GM12878 (cell line): ENCODE measurements at regions not wholly inside any gene's neighbourhood (a gene's known extent, or its start where the extent isn't known, plus 50 kb on each side); places are given as distances from the start of the nearest gene placed in this dataset.

Experiments used
- ATAC-seq: fragments of 200-7000 bp; cut with Tn5 transposase; 3 replicates; pipeline ENCODE4 v1.9.1; 2020; ENCODE audit warnings: mild to moderate bottlenecking, moderate library complexity
- BruUV-seq: library from RNA; stranded (reverse); fragments of 400-500 nt; replicated peaks from 2 replicates; lab custom pipeline; 2021; lab: Mats Ljungman, UMichigan
- CTCF ChIA-PET: fragments of 300-600 bp; sonication (Branson Sonifier 250); formaldehyde crosslinking; extraction: SDS; loops from one replicate; lab custom pipeline; 2021; ENCODE audit warnings: inconsistent platforms; lab: Yijun Ruan, JAX
- POLR2A ChIA-PET: fragments of 350-600 bp; formaldehyde crosslinking; extraction: SDS; loops from one replicate; lab custom pipeline; 2021; ENCODE audit warnings: inconsistent platforms; lab: Charles Lee
- RAD21 ChIA-PET: fragments of 300-600 bp; sonication (Branson Sonifier 250); formaldehyde crosslinking; loops from one replicate; lab custom pipeline; 2023; ENCODE audit warnings: antibody characterized with exemption; ENCODE audit not compliant: unreplicated experiment; lab: Charles Lee
- SMC1A ChIA-PET: fragments of 300-600 bp; sonication (Branson Sonifier 250); formaldehyde crosslinking; loops from one replicate; lab custom pipeline; 2023; ENCODE audit not compliant: unreplicated experiment, uncharacterized antibody; lab: Charles Lee
- DNase-seq: peaks from one replicate; pipeline ENCODE4 v3.0.0-alpha.2; 2011; ENCODE audit warnings: low read depth, low spot score
- FAIRE-seq: peaks from 3 replicates; lab custom pipeline; 2011; peaks lifted over from hg19 to GRCh38; lab: Jason Lieb, UNC
- H2AFZ ChIP-seq: 2 replicates; pipeline ENCODE4 v1.6.0; 2011; ENCODE audit warnings: low read depth, low read length, control low read depth; ENCODE audit not compliant: control insufficient read depth
- H3K27ac ChIP-seq: 2 replicates; pipeline ENCODE4 v1.5.1; 2011; ENCODE audit warnings: control low read depth; ENCODE audit not compliant: control insufficient read depth, insufficient read depth
- H3K27me3 ChIP-seq, 2 experiments: replicated peaks in 1 of 2; 2 replicates each; pipeline versions ENCODE4 v1.6.0 to v1.6.1; 2011; ENCODE audit warnings: low read length in 1 of 2; ENCODE audit not compliant: control insufficient read depth in 2 of 2, insufficient read depth in 2 of 2
- H3K36me3 ChIP-seq, 2 experiments: 2 replicates each; pipeline ENCODE4 v1.5.1; 2011; ENCODE audit warnings: low read length in 1 of 2; ENCODE audit not compliant: control insufficient read depth in 2 of 2, insufficient read depth in 2 of 2
- H3K4me1 ChIP-seq: 2 replicates; pipeline ENCODE4 v1.6.1; 2011; ENCODE audit warnings: mild to moderate bottlenecking, low read length, moderate library complexity, mixed read lengths; ENCODE audit not compliant: control insufficient read depth, insufficient read depth
- H3K4me2 ChIP-seq: 2 replicates; pipeline ENCODE4 v1.6.0; 2011; ENCODE audit warnings: control low read depth; ENCODE audit not compliant: control insufficient read depth, insufficient read depth
- H3K4me3 ChIP-seq: fragments of 200-600 bp; sonication (generic); 2 replicates; pipeline ENCODE4 v1.5.1; 2016
- H3K79me2 ChIP-seq: 2 replicates; pipeline ENCODE4 v1.6.0; 2011; ENCODE audit warnings: low read length; ENCODE audit not compliant: control insufficient read depth, insufficient read depth
- H3K9ac ChIP-seq: 2 replicates; pipeline ENCODE4 v1.8.0; 2011; ENCODE audit warnings: low read length, control low read depth, mixed read lengths; ENCODE audit not compliant: control insufficient read depth, insufficient read depth
- H3K9me3 ChIP-seq: replicated peaks from 3 replicates; pipeline ENCODE4 v1.5.1; 2011; ENCODE audit warnings: mild to moderate bottlenecking, low read length; ENCODE audit not compliant: control insufficient read depth, insufficient read depth
- H4K20me1 ChIP-seq: 2 replicates; pipeline ENCODE4 v1.6.0; 2011; ENCODE audit not compliant: control insufficient read depth, insufficient read depth
- CBX5 ChIP-seq: sonication (generic); IDR thresholded peaks from 2 replicates; pipeline ENCODE4 v1.6.1; 2016; ENCODE audit warnings: low read depth, moderate library complexity, mild to moderate bottlenecking, inconsistent platforms
- CHD1 ChIP-seq: IDR thresholded peaks from 2 replicates; pipeline ENCODE4 v1.6.1; 2012; ENCODE audit warnings: low read depth, low read length, improper control_type of control experiment
- EED ChIP-seq: sonication (generic); IDR thresholded peaks from 2 replicates; pipeline ENCODE4 v1.6.1; 2016; ENCODE audit warnings: antibody characterized with exemption, low read depth
- KDM1A ChIP-seq: fragments of 200-600 bp; sonication (generic); IDR thresholded peaks from 2 replicates; pipeline ENCODE4 v1.6.1; 2016; ENCODE audit warnings: borderline replicate concordance
- MXI1 ChIP-seq: fragments of 150-350 bp; IDR thresholded peaks from 2 replicates; pipeline ENCODE4 v1.6.1; 2011; ENCODE audit warnings: low read depth, mild to moderate bottlenecking, inconsistent platforms, low read length, improper control_type of control experiment
- RBBP5 ChIP-seq: fragments of 200-600 bp; sonication (generic); conservative IDR thresholded peaks from 2 replicates; pipeline ENCODE4 v1.6.1; 2016
- ZBED1 ChIP-seq: IDR thresholded peaks from 2 replicates; pipeline ENCODE4 v1.6.1; 2016; ENCODE audit warnings: borderline replicate concordance
- ZNF384 ChIP-seq: IDR thresholded peaks from 2 replicates; pipeline ENCODE4 v1.6.1; 2012; ENCODE audit warnings: low read depth, mild to moderate bottlenecking, low read length, improper control_type of control experiment, borderline replicate concordance
- WGBS: methylation state at CpG from one replicate; pipeline ENCODE4 v1.1.6; 2016; ENCODE audit warnings: low lambda C conversion rate; ENCODE audit not compliant: insufficient replicate concordance, insufficient coverage; ENCODE audit errors: missing lambda C conversion rate; 5-methylcytosine and 5-hydroxymethylcytosine counted together
- in situ Hi-C: fragments of 300-500 bp; cut with MboI; formaldehyde crosslinking; loops from 9 replicates; pipeline ENCODE4 v1.14.3; 2018; ENCODE audit warnings: mixed read lengths
- intact Hi-C: fragments of 100-400 bp; cut with micrococcal nuclease; formaldehyde crosslinking; loops from one replicate; pipeline ENCODE4 v1.14.2; 2022; ENCODE audit not compliant: unreplicated experiment
- TF ChIP-seq, protein P1 (sequence below): fragments of 450-650 bp; IDR thresholded peaks from 2 replicates; pipeline ENCODE4 v1.6.1; 2014; ENCODE audit warnings: mild to moderate bottlenecking

DNA sequence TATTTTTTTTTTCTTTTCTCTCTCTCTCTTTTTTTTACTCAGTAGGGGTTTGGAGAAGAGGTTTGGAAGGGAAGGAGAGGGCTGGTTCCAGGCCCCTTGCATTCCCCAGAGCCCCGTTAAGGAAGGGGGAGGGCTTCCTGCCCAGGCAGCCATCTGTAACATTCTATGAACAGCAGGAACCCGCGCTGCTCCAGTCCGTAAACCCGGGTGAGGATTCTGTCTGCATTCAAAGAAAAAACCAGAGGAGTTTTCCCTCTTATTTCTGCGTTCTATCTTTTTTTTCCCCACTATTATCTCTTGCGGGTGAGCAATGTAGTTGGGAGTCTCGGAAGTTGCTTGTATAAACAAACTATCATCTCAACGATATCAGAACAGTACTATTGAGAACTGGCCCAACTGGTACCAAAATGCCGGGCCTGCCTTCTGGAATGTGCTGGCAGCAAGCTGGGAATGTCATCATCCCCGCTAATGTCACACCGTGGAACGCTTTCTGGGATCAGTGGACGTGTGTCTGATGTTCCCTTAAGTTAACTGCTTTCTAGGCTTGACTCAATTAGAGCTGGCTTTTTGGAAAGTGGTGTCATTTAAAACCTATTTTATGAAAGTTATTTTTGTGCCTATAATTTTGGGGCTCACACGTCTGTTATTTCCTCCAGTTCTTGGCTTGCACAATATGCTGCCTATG is 153.1 kb upstream of the MEOX2 start (continued):
- TF ChIP-seq CBX5 (no peak), KDM1A (no peak)

DNA sequence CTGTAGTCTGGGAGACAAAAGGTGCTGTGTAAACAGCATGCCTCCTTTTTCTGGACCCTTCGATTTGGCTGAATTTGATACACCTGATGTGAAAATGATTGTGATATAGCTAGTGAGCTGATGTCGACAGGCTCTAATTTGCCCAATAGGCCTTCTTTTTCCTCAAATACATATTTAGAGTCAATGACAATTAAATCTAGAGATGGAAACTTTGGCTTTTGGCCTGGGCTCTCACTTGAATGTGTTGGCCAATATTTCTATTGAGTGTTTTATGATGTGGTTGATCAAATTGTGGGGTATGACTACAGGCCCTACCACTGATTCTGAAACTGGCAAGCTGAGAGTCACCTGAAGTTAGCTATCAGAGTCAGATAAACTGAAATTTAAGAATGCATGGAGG is 151.8 kb upstream of the MEOX2 start:
- TF ChIP-seq MXI1 (no peak), ZNF384 (no peak), EED (no peak), ZBED1 (no peak), RBBP5 (no peak), CHD1 (no peak)
- TF ChIP-seq, protein P1, sequence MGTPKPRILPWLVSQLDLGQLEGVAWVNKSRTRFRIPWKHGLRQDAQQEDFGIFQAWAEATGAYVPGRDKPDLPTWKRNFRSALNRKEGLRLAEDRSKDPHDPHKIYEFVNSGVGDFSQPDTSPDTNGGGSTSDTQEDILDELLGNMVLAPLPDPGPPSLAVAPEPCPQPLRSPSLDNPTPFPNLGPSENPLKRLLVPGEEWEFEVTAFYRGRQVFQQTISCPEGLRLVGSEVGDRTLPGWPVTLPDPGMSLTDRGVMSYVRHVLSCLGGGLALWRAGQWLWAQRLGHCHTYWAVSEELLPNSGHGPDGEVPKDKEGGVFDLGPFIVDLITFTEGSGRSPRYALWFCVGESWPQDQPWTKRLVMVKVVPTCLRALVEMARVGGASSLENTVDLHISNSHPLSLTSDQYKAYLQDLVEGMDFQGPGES = no peak
- H3K9ac ChIP-seq = no peak overlapping the region
- DNase-seq (no peak), FAIRE-seq (no peak), ATAC-seq (no peak)
- POLR2A ChIA-PET = no interaction called here
- H3K27ac ChIP-seq = no peak overlapping the region
- no TSS peak for BruUV-seq
- H3K4me1 ChIP-seq = no peaks in the 10 kb centered on the region
- no peaks in the 10 kb centered on the region for H4K20me1 ChIP-seq
- H3K4me3 ChIP-seq = no peak overlapping the region
- no peaks in the 10 kb centered on the region for H3K9me3 ChIP-seq
- intact Hi-C loops (no loop called here), in situ Hi-C loops (no loop called here)
- H3K79me2 ChIP-seq = no peaks in the 10 kb centered on the region
- H2AFZ ChIP-seq = no peak overlapping the region
- no peak overlapping the region for H3K4me2 ChIP-seq
- H3K36me3 ChIP-seq = no peaks in the 10 kb centered on the region
- no peaks in the 10 kb centered on the region for H3K27me3 ChIP-seq
- RAD21 ChIA-PET = no interaction called here
- CTCF ChIA-PET = no interaction called here
- SMC1A ChIA-PET = no interaction called here
- WGBS = 16% methylated on average over 2 of the region's 2 CpGs
